GM12873 (cell line): ENCODE measurements at regions not wholly inside any gene's neighbourhood (a gene's known extent, or its start where the extent isn't known, plus 50 kb on each side); places are given as distances from the start of the nearest gene placed in this dataset.

Experiments
- TF ChIP-seq, protein P1 (sequence below): IDR thresholded peaks from 2 replicates; pipeline ENCODE4 v1.5.1; 2012; ENCODE audit warnings: low read depth, mild to moderate bottlenecking, moderate library complexity, low read length, control low read depth; ENCODE audit not compliant: insufficient read depth; ENCODE audit errors: missing control alignments

DNA sequence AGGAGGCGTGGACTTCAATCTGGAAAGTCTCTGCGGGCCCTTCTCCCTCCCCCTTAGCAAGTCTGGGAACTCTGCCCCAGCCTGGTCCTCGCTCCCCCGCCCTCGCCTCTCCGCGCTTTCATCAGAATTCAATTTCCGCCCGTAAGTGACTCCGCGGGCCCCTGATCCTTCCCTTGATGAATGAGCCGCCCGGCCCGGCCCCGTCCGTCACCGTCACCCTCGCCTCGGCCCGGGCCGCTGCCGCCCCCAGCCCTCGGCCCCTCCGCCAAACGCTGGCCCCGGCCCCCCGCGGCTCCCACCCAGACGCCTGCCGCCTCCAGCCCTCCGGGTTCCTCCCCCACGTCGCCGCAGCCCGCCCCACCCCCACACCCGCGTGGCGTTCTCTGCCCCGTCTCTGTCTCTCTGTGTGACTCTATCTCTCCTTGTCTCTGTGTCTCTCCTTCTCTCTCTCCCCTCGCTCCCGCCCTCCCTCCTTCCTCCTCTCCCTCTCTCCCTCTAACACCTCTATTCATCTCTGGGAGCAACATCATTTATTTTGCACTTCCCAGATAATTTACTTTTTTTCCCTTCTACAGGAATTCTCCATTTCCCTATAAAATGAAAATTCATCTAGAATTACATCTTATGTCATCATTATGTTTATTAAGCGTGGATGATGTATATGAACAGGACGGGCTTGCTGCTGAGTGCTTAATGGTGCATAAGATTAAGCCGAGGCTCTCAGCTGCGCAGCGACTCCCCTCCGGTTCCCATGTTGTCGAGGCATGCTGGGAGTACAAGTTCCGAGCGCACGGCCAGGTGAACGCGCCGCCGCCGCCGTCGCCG, 91.2 kb upstream of the PAX2 start:
- TF ChIP-seq, protein P1, sequence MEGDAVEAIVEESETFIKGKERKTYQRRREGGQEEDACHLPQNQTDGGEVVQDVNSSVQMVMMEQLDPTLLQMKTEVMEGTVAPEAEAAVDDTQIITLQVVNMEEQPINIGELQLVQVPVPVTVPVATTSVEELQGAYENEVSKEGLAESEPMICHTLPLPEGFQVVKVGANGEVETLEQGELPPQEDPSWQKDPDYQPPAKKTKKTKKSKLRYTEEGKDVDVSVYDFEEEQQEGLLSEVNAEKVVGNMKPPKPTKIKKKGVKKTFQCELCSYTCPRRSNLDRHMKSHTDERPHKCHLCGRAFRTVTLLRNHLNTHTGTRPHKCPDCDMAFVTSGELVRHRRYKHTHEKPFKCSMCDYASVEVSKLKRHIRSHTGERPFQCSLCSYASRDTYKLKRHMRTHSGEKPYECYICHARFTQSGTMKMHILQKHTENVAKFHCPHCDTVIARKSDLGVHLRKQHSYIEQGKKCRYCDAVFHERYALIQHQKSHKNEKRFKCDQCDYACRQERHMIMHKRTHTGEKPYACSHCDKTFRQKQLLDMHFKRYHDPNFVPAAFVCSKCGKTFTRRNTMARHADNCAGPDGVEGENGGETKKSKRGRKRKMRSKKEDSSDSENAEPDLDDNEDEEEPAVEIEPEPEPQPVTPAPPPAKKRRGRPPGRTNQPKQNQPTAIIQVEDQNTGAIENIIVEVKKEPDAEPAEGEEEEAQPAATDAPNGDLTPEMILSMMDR, result no peak

DNA sequence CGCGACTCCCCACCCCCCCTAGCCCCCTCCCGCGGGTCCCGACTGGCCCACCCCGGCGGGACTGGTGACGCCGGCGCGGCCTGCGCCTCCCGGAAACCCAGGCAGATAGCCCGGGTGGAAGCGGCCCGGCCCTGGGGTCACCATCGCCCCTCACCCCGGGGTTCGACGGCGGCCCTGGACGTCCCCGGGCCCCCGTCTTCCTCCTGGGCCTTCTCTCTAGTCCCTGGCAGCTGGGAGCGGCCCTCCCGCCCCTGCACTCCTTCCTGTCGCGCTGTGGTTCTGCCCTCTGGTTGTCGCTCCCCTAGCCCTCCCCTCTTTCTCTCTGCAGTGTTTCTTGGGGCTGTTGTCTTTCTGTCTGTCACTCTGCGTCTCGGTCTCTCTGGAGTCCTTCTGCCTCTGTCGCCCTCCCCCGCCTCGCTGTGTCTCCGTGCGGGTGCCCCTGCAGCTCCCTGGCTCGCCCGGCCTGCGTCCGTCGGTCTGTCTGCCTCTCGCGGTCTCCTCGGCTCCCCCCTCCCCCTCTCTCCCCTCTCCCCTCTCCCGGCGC, 90.5 kb upstream of the PAX2 start:
- TF ChIP-seq, protein P1, result no peak

DNA sequence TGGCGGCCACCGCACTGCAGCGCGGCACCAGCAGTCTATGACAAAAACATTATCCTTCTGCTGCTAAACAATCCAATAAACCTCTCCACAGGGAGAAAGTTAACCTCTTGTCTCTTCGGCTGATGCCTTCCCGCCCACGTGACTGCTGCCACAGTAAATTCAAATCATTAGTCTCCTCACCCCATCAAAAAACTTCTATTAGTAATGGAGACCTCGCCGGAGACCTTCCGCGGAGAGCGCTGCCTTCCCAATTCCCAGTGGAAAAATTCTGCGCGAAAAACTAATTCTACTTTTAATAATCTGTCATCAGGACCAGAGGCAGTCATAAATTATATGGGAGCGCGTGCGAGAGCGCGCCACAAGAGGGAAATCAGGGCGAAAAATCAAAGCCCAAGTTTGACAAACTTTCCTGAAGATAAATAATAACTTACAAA, 90.0 kb upstream of the PAX2 start:
- TF ChIP-seq, protein P1, result no peak

DNA sequence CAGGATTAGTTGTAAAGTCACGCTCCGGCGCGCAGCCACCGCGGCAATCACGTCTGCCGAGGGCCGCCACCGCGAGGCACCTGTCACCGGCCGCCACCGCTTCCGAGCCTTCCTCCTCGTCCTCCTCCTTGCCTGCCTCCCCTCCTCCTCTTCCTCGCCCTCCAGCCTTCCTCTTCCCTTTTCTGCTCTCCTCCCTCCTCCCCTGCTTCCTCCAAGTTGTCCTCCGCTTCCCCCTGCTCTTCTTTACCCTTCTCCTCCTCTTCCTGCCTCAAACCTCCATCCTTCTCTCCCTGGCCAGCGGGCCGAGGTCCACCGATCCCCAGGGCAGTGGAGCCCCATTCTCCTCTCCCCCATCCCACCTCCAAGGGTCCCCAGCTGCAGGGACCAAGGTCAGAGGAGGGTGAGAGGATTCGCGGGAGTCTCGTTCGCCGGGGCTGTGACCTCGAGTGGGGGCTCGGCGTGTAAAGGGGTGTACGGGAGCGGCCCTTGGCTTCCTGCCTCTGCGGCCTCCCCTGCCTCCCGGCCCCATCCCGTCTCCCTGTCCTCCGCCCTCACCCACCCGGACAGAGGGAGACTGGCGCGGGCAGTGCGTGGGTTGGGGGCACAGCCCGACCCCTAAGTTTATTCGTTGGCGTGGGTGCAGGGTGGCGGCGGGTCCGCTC, 89.5 kb upstream of the PAX2 start:
- TF ChIP-seq, protein P1, result no peak

DNA sequence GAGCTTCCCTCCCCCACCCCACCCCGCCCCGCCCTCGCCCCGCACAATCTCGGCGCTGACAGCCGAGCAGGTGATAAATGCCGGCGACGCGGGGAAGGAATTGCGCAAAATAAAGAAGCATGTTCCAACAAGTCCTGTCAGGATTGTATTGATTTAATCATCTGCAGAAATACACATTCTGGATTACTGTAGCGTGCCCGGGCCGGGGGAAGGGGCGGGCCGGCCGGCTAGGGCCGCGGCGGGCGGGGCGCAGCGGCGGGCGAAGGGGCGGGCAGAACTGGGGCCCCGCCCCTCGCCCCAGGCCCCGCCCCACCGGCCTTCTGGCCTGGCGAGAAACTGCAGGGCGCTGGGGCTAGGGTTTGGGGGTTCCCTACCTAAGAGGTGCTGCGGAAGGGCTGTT, 88.9 kb upstream of the PAX2 start:
- TF ChIP-seq, protein P1, result no peak

DNA sequence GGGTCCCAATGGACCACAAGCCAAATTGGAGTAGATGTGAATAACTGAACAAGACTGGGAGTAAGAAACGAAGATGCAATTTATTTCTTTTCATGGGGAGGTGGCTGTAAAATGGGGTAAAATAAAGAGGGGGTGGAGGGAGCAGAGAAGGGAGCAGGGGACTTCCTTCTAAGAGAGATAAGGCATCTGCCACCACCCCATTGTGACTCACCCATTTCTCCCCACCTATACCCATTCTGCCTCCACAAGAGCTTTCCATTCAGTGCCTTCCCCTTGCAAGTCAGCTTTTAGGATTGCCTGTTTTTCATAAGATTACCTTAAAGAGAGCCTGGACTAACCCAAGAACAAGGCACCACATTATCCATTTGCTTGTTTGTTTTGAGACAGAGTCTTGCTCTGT, 87.1 kb upstream of the PAX2 start:
- TF ChIP-seq, protein P1, result no peak

DNA sequence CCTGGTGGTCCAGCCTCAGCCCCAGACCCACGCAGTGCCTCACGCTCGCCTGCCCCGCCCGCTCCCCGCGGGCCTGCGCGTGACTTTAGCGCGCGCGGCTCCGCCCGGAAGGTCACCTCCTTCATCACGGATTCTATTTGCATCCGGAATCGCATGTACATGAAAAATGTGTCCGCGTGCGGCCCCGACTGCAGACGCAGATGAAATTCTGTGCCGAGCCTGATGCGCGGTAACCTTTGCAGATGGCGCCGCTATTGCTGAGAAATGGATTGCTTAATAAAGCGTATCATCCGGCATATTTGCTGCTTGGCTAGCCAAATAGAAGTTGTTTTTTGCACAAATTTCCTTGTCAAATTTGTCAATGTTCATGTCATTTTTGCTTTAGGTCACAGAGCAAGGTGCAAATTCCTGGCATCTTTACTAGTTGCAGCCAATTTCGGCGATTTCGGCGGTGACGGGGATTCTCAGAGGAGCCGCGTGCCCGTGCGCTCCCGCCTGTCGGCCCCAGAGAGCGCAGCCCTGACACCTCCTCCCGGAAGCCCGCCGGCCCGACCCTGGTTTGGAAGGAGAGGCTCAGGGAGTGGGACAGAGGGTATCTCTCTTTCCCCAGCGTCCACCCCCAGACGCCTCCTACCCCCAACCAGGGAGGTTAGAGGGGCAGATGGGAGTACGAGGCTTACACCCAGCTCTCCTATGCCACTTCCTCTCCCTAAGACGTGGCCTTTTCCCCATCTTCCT, 85.9 kb upstream of the PAX2 start:
- TF ChIP-seq, protein P1, result no peak
